Tibial nerve (tissue), 4 donors: ENCODE measurements at regions not wholly inside any gene's neighbourhood (a gene's known extent, or its start where the extent isn't known, plus 50 kb on each side); places are given as distances from the start of the nearest gene placed in this dataset.

Experiments used
- CTCF ChIP-seq, 5 experiments: fragments of 200-600 bp in 3 of 5; fragments of 450-650 bp in 2 of 5; sonication (generic) in 3 of 5; IDR thresholded peaks; one replicate each; pipeline ENCODE4 v1.5.1; 2016 to 2019; ENCODE audit warnings: antibody characterized with exemption in 5 of 5, mild to moderate bottlenecking in 3 of 5, moderate library complexity in 2 of 5
- EP300 ChIP-seq, 2 donors: sonication (generic); formaldehyde crosslinking; IDR thresholded peaks; one replicate each; pipeline ENCODE4 v1.6.1; 2017; ENCODE audit warnings: antibody characterized with exemption in 2 of 2, mild to moderate bottlenecking in 1 of 2
- POLR2A ChIP-seq, 2 donors: fragments of 450-650 bp; IDR thresholded peaks; one replicate each; pipeline ENCODE4 v1.6.1; 2017; ENCODE audit warnings: antibody characterized with exemption in 2 of 2, mild to moderate bottlenecking in 2 of 2, moderate library complexity in 2 of 2

- TF ChIP-seq CTCF (IDR thresholded peaks at IDR 0.05) (no peak), POLR2A (IDR thresholded peaks at IDR 0.05) (no peak), EP300 (IDR thresholded peaks at IDR 0.05) (no peak)
Observed at GRCh38 chr15:70417535-70417934, 319.8 kb upstream of the TLE3 start.
